ENCODE measurements at regions not wholly inside any gene's neighbourhood (a gene's known extent, or its start where the extent isn't known, plus 50 kb on each side); places are given as distances from the start of the nearest gene placed in this dataset.

DNA sequence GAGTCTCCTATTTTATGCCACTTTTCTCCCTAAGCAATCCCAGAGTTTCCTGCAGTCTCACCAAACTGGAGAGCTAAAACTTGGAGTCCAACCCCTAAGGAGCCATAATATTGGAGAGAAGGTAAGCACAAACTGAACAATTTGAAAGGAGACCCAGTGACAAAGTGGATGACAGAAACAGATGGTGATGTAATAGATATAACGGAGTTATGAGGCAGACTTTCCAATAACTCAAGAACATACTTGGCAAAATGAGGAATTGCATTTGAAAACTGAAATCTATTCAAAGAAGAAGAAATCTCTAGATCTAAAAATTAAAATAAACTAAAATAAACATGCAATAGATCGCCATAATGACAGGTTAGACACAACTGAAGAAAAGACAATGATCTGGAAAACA lies 200.9 kb upstream of the MIR17HG start:
- 88 to 90% methylated on average over 2 of the region's 2 CpGs for WGBS, 2 donors
- intact Hi-C loops (cut with DNase I): no loop called here
- Histone ChIP-seq H3K27me3 (no peaks in the 10 kb centered on the region), H3K4me3 (replicated peaks in 1 of 3) (no peak overlapping the region), H3K4me1 (no peaks in the 10 kb centered on the region), H3K27ac (no peak overlapping the region), H3K36me3 (no peaks in the 10 kb centered on the region), H3K9me3 (no peaks in the 10 kb centered on the region)
- no peak for DNase-seq
- TF ChIP-seq POLR2A (IDR thresholded peaks at IDR 0.05): no peak
- TF ChIP-seq, protein P1, sequence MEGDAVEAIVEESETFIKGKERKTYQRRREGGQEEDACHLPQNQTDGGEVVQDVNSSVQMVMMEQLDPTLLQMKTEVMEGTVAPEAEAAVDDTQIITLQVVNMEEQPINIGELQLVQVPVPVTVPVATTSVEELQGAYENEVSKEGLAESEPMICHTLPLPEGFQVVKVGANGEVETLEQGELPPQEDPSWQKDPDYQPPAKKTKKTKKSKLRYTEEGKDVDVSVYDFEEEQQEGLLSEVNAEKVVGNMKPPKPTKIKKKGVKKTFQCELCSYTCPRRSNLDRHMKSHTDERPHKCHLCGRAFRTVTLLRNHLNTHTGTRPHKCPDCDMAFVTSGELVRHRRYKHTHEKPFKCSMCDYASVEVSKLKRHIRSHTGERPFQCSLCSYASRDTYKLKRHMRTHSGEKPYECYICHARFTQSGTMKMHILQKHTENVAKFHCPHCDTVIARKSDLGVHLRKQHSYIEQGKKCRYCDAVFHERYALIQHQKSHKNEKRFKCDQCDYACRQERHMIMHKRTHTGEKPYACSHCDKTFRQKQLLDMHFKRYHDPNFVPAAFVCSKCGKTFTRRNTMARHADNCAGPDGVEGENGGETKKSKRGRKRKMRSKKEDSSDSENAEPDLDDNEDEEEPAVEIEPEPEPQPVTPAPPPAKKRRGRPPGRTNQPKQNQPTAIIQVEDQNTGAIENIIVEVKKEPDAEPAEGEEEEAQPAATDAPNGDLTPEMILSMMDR (IDR thresholded peaks at IDR 0.05): no peak

DNA sequence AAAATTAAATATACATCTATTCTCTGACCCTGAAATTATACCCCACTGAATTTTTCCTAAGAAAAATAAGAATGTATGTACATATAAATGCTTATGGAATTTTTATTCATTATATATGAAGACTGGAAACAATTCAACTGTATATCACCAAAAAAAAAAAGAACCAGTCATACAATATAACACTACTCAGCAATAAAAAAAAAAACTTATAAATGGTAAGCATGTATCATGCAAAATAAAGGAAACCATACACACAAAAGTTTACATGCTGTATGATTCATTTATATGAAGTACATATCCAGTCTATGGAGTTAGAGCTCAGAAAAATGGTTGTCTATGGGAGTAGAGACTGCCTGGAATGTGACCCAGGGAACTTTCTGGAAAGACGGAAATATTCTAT lies 199.4 kb upstream of the MIR17HG start:
- no peaks in the 10 kb centered on the region for H3K36me3 ChIP-seq
- no peak for TF ChIP-seq POLR2A (IDR thresholded peaks at IDR 0.05)
- TF ChIP-seq, protein P1 (IDR thresholded peaks at IDR 0.05): no peak
- WGBS, 2 donors: 90 to 94% methylated on average over 1 of the region's 1 CpG
- no peaks in the 10 kb centered on the region for H3K27me3 ChIP-seq
- H3K4me3 ChIP-seq (replicated peaks in 1 of 3): no peak overlapping the region
- no peaks in the 10 kb centered on the region for H3K9me3 ChIP-seq
- intact Hi-C loops (cut with DNase I): no loop called here
- DNase-seq: no peak
- H3K4me1 ChIP-seq: no peaks in the 10 kb centered on the region
- no peak overlapping the region for H3K27ac ChIP-seq

DNA sequence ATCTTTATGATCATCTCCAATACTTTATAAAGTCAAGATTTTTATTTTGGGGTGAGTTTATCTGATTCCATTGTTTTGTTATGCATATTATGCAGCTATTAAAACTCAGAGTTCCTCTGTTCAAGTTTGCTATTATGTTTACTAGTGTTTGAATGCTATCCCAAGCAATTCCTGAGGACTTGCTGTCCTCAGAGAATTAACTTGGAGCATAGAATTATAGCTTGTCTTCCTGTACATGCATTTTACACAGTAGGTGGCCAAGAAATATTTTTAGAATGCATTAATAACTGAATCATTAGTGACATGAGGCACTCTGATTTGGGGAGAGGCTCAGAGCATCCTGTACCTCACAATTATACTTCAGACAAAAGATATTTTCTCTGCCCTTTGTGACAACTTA lies 195.6 kb upstream of the MIR17HG start:
- intact Hi-C loops (cut with DNase I): no loop called here

DNA sequence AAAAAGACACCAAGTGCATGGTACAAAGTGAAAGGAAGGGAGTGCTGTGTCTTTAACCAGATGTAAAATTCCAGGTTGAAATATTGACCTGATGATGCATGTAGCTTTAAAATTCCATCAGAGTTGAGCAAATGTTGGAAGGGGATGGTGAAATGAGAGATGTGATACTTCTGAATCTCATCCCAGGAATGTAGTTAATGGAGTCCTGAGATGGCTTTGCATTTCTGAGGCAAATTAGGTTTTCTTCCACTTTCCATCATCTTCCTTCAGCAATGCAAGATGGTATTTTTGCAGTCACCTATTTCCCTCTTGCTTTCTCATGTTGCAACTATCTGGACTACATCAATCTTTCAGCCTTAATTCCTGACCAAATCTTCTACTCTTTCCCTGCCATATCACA lies 194.1 kb upstream of the MIR17HG start:
- TF ChIP-seq POLR2A (IDR thresholded peaks at IDR 0.05): no peak
- TF ChIP-seq, protein P1 (IDR thresholded peaks at IDR 0.05): no peak
- no peaks in the 10 kb centered on the region for H3K9me3 ChIP-seq
- no peak overlapping the region for H3K4me3 ChIP-seq (replicated peaks in 1 of 3)
- DNase-seq: no peak
- H3K27me3 ChIP-seq: no peaks in the 10 kb centered on the region
- no peak overlapping the region for H3K27ac ChIP-seq
- intact Hi-C loops (cut with DNase I): no loop called here
- H3K4me1 ChIP-seq: no peaks in the 10 kb centered on the region
- H3K36me3 ChIP-seq: no peaks in the 10 kb centered on the region

More for the DNA sequence above, 195.6 kb upstream of the MIR17HG start:
- H3K4me1 ChIP-seq: no peaks in the 10 kb centered on the region
- no peaks in the 10 kb centered on the region for H3K9me3 ChIP-seq
- no peak for DNase-seq
- no peak overlapping the region for H3K27ac ChIP-seq
- no peak for TF ChIP-seq POLR2A (IDR thresholded peaks at IDR 0.05)
- TF ChIP-seq, protein P1 (IDR thresholded peaks at IDR 0.05): no peak
- no peak overlapping the region for H3K4me3 ChIP-seq (replicated peaks in 1 of 3)
- no peaks in the 10 kb centered on the region for H3K36me3 ChIP-seq
- no peaks in the 10 kb centered on the region for H3K27me3 ChIP-seq

DNA sequence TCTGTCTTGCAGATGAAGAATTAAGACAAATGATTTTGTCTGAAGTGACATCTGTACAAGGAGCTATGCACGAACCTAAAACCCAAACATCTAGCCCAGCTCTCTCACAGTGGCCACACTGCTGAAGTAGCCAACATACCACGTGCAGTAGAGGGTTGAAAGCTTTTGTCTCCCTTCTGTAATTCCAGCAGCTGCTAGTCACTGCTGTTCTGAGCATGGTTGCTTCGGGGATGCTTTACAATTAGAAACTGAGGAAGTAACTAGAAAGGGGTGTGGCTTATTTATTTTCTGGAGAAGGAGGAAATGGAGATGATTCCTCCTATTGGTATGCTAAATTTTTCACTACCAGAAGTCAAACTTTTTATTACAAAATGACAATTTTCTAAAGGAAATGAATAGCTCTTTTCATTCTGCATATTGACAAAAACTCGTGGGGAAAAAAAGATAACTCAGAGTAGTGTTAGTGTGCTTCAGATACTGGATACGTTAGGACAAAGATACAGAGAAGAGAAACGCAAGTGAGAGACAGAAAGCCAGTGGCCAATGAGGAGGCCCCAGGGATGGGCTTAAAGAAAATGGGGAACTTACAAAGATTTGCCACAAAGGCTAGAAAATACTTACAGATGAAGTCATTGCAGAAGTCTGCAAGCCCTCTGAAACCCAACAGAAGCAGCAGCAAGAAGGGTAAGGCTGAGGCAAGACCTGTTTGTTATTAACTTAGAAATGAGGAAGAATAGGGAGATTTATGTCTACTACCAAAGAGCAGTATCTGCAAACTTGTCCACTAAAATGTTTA lies 192.7 kb upstream of the MIR17HG start:
- H3K4me3 ChIP-seq (replicated peaks in 1 of 3): no peak overlapping the region
- DNase-seq: no peak
- intact Hi-C loops (cut with DNase I): no loop called here

More for the DNA sequence above, 192.7 kb upstream of the MIR17HG start:
- no peak for TF ChIP-seq POLR2A (IDR thresholded peaks at IDR 0.05)
- TF ChIP-seq, protein P1 (IDR thresholded peaks at IDR 0.05): no peak
- H3K36me3 ChIP-seq: no peaks in the 10 kb centered on the region
- no peak overlapping the region for H3K27ac ChIP-seq
- H3K9me3 ChIP-seq: no peaks in the 10 kb centered on the region
- 71 to 79% methylated on average over 6 of the region's 6 CpGs for WGBS, 2 donors
- H3K27me3 ChIP-seq: no peaks in the 10 kb centered on the region
- no peaks in the 10 kb centered on the region for H3K4me1 ChIP-seq

All from thyroid gland (tissue), 4 donors.